DND-41 (cell line): ENCODE measurements at regions not wholly inside any gene's neighbourhood (a gene's known extent, or its start where the extent isn't known, plus 50 kb on each side); places are given as distances from the start of the nearest gene placed in this dataset.

ENCODE experiments used
- ATAC-seq: fragments of 200-7000 bp; cut with Tn5 transposase; 3 replicates; pipeline ENCODE4 v1.9.1; 2021; ENCODE audit warnings: low read depth; ENCODE audit not compliant: insufficient read depth
- DNase-seq: peaks from one replicate; pipeline ENCODE4 v3.0.0-alpha.2; 2020
- H2AFZ ChIP-seq: 2 replicates; pipeline ENCODE4 v1.6.0; 2012; ENCODE audit warnings: low read depth, low read length
- H3K27ac ChIP-seq: 2 replicates; pipeline ENCODE4 v1.5.1; 2012; ENCODE audit warnings: low read length, inconsistent platforms
- H3K27me3 ChIP-seq: fragments of 200-600 bp; sonication (generic); 2 replicates; pipeline ENCODE4 v1.6.0; 2012; ENCODE audit warnings: low read length, mild to moderate bottlenecking, inconsistent platforms; ENCODE audit not compliant: insufficient read depth, poor library complexity
- H3K36me3 ChIP-seq: 2 replicates; pipeline ENCODE4 v1.5.1; 2012; ENCODE audit warnings: low read length, inconsistent platforms; ENCODE audit not compliant: insufficient read depth
- H3K4me1 ChIP-seq: 2 replicates; pipeline ENCODE4 v1.5.1; 2012; ENCODE audit warnings: mild to moderate bottlenecking, low read length; ENCODE audit not compliant: insufficient read depth
- H3K4me2 ChIP-seq: 2 replicates; pipeline ENCODE4 v1.6.0; 2012; ENCODE audit warnings: mild to moderate bottlenecking, moderate library complexity, low read length, inconsistent platforms; ENCODE audit not compliant: insufficient read depth
- H3K4me3 ChIP-seq, 2 experiments: fragments of 200-600 bp in 1 of 2; shearing (Covaris generic) in 1 of 2; 2 replicates each; pipeline ENCODE4 v1.5.1; 2012 to 2016; ENCODE audit warnings: inconsistent platforms in 2 of 2, low read length in 2 of 2, mild to moderate bottlenecking in 2 of 2, low read depth in 1 of 2, moderate library complexity in 1 of 2
- H3K79me2 ChIP-seq: 2 replicates; pipeline ENCODE4 v1.6.0; 2012; ENCODE audit warnings: low read length, inconsistent platforms; ENCODE audit not compliant: insufficient read depth
- H3K9ac ChIP-seq: 2 replicates; pipeline ENCODE4 v1.6.0; 2012; ENCODE audit warnings: low read depth, mild to moderate bottlenecking, inconsistent platforms, low read length, moderate library complexity
- H3K9me3 ChIP-seq: 2 replicates; pipeline ENCODE4 v1.5.1; 2012; ENCODE audit warnings: low read length, moderate library complexity, mild to moderate bottlenecking, inconsistent platforms; ENCODE audit not compliant: insufficient read depth, severe bottlenecking
- H4K20me1 ChIP-seq: 2 replicates; pipeline ENCODE4 v1.6.0; 2012; ENCODE audit warnings: low read length; ENCODE audit not compliant: insufficient read depth
- EZH2 ChIP-seq: IDR thresholded peaks from 3 replicates; pipeline ENCODE4 v1.6.1; 2012; ENCODE audit warnings: borderline replicate concordance, low read depth, mild to moderate bottlenecking, moderate library complexity, low read length, inconsistent platforms; ENCODE audit not compliant: severe bottlenecking
- TF ChIP-seq, protein P1 (sequence below): IDR thresholded peaks from 2 replicates; pipeline ENCODE4 v1.5.1; 2012; ENCODE audit warnings: borderline replicate concordance, low read length, moderate library complexity, mild to moderate bottlenecking; ENCODE audit not compliant: poor library complexity, severe bottlenecking; ENCODE audit errors: extremely low read depth

GRCh38 chr3:72328755-72329277 lies 519.4 kb downstream of the SHQ1 start:
- H2AFZ ChIP-seq: no peak overlapping the region
- no peak for ATAC-seq

DNA sequence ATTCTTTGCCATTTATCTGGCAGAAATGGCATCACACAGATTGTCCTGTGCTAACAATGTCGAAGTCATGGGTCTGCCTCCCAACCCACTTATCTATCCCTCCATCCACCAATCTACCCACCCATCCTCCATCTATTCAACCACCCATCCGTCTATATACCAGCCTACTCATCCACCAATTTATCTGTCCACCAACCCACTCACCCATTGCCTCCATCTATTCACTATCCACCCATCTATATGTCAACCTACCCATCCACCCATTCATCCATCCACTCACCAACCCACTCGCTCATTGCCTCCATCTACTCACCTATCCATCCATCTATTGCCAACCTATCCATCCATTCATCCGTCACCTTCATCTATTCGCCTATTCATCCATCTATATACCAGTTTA lies 521.2 kb downstream of the SHQ1 start:
- no peaks in the 10 kb centered on the region for H4K20me1 ChIP-seq
- TF ChIP-seq, protein P1, sequence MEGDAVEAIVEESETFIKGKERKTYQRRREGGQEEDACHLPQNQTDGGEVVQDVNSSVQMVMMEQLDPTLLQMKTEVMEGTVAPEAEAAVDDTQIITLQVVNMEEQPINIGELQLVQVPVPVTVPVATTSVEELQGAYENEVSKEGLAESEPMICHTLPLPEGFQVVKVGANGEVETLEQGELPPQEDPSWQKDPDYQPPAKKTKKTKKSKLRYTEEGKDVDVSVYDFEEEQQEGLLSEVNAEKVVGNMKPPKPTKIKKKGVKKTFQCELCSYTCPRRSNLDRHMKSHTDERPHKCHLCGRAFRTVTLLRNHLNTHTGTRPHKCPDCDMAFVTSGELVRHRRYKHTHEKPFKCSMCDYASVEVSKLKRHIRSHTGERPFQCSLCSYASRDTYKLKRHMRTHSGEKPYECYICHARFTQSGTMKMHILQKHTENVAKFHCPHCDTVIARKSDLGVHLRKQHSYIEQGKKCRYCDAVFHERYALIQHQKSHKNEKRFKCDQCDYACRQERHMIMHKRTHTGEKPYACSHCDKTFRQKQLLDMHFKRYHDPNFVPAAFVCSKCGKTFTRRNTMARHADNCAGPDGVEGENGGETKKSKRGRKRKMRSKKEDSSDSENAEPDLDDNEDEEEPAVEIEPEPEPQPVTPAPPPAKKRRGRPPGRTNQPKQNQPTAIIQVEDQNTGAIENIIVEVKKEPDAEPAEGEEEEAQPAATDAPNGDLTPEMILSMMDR: no peak
- TF ChIP-seq EZH2: no peak
- no peak overlapping the region for H2AFZ ChIP-seq
- H3K4me1 ChIP-seq: no peaks in the 10 kb centered on the region
- H3K4me2 ChIP-seq: no peak overlapping the region
- H3K9ac ChIP-seq: no peak overlapping the region
- H3K27me3 ChIP-seq: no peaks in the 10 kb centered on the region
- DNase-seq: no peak
- no peaks in the 10 kb centered on the region for H3K79me2 ChIP-seq
- ATAC-seq: no peak
- H3K4me3 ChIP-seq: no peak overlapping the region
- H3K36me3 ChIP-seq: no peaks in the 10 kb centered on the region
- no peak overlapping the region for H3K27ac ChIP-seq
- no peaks in the 10 kb centered on the region for H3K9me3 ChIP-seq

More at GRCh38 chr3:72328755-72329277, 519.4 kb downstream of the SHQ1 start:
- no peak overlapping the region for H3K4me3 ChIP-seq
- TF ChIP-seq, protein P1: no peak
- no peak for TF ChIP-seq EZH2
- no peak overlapping the region for H3K9ac ChIP-seq
- no peak for DNase-seq
- no peaks in the 10 kb centered on the region for H3K9me3 ChIP-seq
- H3K4me1 ChIP-seq: no peaks in the 10 kb centered on the region
- no peaks in the 10 kb centered on the region for H4K20me1 ChIP-seq
- H3K4me2 ChIP-seq: no peak overlapping the region
- H3K36me3 ChIP-seq: no peaks in the 10 kb centered on the region
- H3K27ac ChIP-seq: no peak overlapping the region
- H3K27me3 ChIP-seq: no peaks in the 10 kb centered on the region
- no peaks in the 10 kb centered on the region for H3K79me2 ChIP-seq

DNA sequence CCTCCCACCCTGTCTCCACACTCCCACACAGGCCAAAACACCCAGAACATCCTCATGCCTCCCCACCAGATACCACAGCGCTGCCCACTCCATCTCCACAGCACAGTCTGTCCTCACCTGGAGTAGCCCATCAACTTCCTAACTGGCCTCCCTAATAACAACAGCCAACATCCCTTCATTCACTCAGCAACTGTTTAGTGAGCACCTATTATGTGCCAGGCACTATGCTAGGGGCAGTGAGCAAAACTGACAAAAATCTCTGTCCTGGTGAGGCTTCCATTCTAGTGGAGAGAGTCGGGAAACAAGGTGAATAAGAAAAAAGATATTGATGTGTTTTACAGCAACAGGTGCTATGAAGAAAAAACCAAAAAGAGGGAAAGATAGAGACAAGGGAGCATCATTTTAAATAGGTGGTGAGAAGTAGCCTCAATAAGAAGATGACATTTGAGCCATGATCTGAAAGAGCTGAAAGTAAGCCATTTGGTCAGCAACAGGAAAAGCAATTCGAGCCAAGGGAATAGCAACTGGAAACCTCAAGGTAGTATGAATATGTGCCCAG lies 523.9 kb downstream of the SHQ1 start:
- Histone ChIP-seq H3K4me3 (no peak overlapping the region), H3K79me2 (no peaks in the 10 kb centered on the region)

More for the DNA sequence above, 523.9 kb downstream of the SHQ1 start:
- no peaks in the 10 kb centered on the region for H3K36me3 ChIP-seq
- DNase-seq (no peak), ATAC-seq (no peak)
- H2AFZ ChIP-seq: no peak overlapping the region
- TF ChIP-seq, protein P1: no peak
- no peak for TF ChIP-seq EZH2
- no peaks in the 10 kb centered on the region for H3K4me1 ChIP-seq
- no peaks in the 10 kb centered on the region for H3K9me3 ChIP-seq
- H4K20me1 ChIP-seq: no peaks in the 10 kb centered on the region
- H3K27ac ChIP-seq: no peak overlapping the region
- no peak overlapping the region for H3K4me2 ChIP-seq
- no peaks in the 10 kb centered on the region for H3K27me3 ChIP-seq
- no peak overlapping the region for H3K9ac ChIP-seq
